GM21447 (cell line): ENCODE measurements at regions not wholly inside any gene's neighbourhood (a gene's known extent, or its start where the extent isn't known, plus 50 kb on each side); places are given as distances from the start of the nearest gene placed in this dataset.

Experiments
- ATAC-seq: cut with Tn5 transposase; IDR thresholded peaks from one replicate; pipeline ENCODE4 v1.9.1; 2021; ENCODE audit not compliant: unreplicated experiment

DNA sequence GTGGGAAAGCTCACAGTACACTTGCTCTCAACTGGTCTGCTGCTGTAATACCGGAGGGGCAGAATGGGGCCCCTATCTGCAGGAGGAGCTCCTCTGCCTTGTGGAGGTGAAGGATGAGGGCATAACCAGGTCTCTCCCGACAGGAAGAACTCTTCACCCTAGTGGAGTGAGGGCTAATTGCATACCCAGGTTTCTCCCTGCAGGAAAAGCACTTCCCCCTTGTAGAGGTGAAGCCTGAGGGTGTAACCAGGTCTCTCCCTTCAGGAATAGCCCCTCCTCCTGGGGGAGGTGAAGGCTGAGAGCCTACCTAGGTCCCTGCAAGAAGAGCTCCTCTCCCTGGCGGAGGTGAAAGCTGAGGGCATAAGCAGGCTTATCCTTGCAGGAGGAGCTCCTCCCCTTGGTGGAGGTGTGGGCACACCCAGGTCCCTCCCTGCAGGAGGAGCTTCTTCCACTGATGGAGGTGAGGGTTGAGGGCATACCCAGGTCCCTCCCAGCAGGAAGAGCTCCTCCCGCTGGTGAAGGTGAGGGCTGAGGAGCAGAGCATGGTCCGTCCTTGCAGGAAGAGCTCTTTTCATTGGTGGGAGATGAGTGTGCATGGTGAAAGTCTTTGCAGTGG, 954.1 kb downstream of the NLGN4Y start:
- ATAC-seq = no peak

DNA sequence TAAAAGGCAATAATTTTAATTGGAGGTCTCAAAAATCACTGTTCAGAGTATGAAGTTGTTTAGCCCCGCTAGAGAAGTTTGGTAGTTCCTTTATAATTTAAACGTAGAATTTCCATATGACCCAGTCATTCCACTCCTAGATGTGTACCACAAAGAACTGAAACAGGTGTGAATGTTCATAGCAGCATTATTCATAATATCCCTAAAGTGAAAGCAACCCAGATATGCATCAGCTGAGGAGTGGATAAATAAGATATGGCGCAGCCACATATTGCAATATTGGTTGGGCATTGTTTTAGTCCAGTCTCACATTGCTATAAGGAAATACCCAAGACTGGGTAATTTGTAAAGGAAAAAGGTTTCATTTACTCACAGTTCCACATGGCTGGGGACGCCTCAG, 976.2 kb downstream of the NLGN4Y start:
- ATAC-seq = no peak

DNA sequence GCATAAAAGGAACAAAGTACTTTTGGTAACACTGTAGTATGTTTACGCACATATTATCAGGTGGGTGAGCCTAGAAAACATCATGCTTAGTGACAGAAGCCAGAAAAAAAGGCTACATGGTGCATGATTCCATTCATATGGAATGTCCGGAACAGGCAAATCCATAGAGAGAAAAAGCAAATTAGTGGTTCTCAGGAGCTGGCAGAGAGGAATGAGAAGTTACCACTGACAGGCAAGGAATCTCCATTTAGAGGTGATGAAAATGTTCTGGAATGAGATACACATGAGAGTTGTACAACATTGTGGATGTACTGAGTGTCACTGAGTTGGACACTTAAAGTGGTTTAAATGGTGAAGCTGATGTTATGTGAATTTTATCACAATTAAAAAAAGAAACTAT, 976.9 kb downstream of the NLGN4Y start:
- ATAC-seq = no peak

DNA sequence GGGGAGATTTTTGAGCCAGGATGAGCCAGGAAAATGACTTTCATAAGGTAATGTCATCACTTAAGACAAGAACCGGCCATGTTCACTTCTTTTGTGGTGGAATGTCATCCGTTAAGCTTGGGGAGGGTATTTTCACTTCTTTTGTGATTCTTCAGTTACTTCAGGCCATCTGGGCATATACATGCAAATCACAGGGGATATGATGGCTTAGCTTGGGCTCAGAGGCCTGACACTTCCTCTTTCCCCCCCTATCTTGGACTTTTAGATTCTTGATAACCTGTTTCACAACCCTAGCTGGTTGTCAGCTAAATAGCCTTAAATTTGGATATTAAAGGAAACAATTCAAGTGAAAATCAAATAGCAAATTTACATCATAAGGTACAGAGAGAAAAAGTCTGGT, 986.0 kb downstream of the NLGN4Y start:
- ATAC-seq = no peak

DNA sequence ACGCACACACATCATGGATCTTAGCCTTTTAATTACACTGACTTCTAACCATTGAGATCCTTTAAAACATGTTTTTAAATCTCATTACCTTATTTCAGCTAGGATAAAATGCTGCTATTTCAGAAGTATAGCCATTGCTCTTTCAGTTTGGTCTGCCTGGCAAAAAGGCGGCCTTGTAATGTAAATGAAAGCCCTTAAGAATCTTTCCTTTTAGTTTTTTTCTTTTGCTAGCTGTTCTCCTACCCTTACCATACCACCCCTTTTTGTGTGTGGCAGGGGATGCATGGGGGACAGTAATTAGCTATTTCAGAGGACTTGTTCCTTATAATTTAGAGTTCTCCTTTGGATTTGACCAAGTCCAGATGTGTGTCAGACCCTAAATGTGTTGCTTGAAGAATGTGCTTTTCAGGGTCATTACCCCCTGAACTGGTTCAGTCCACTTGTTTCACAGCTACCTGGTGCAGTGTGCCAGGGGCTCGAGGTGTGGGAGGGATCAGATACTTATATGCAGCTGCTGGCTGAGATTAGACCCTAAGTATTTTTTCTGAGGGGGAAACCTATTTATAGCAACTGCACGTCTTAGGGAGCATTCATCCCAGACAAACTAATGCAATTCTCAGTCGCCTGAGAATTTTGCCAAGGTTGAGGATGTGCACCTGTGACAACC, 986.8 kb downstream of the NLGN4Y start:
- no peak for ATAC-seq

DNA sequence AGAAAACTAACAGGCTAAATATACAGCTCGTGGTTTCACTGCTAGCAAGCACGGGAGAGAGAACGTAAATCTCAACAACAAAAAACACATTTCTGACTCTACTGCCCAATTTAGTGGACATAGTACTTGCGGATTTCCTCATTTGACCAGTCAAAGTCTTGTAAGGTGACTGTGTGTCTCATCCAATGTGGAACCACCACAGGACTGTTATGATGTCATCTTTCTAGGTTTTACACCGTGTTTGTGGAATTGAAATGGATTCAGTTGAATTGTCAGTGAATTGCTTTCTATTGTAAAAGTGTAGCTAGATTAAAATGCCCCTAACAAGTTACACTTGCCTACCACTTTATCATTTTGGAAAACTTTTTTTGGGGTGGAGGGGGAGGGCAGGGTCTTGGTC, 1010.8 kb downstream of the NLGN4Y start:
- no peak for ATAC-seq

DNA sequence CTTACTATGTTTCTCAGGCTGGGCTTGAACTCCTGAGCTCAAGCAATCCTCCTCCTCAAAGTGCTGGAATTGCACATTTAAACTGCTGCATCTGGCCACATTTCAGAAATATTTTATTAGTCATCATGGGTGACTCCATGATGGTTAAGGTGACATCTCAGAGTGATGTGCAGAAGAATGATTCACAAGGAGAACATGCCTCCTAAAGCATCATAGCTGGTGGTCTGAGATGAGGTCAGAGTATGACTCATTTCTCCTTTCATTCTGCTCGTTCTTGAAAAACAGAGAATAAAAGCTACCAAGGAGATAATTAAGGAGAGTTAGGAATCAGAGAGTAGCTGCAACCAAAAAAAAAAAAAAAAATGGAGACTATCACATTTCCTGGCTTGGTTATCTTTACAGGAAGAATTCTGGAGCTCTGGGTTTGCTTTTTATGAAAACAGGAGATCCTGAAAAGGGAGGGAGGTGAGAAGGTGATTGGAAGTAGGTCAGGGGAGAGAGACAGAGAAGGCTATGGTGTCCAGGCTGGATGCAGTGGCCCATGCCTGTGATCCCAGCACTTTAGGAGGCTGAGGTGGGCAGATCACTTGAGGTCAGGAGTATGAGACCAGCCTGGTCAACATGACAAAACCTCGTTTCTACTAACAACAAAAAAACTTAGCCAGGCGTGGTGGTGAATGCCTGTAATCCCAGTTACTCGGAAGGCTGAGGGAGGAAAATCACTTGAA, 1011.6 kb downstream of the NLGN4Y start:
- no peak for ATAC-seq

DNA sequence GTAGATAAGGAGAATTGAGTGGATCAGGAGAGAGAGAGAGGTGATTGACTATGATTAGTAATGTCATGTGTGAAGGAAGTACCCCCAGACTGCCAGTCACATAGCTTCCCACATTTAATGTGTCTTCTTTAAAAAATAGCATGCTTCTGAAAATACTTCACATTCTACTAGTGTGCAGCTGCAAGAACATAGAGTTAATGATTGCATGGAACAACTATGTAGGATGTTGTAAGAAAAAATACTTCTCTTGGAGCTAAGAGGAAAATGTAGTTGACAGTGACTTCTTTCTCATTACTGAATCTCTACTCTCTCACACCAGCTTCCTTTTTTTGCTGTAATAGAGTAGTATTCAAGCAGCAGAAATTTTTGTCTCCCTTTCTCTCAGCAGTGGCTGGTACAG, 1016.2 kb downstream of the NLGN4Y start:
- no peak for ATAC-seq

DNA sequence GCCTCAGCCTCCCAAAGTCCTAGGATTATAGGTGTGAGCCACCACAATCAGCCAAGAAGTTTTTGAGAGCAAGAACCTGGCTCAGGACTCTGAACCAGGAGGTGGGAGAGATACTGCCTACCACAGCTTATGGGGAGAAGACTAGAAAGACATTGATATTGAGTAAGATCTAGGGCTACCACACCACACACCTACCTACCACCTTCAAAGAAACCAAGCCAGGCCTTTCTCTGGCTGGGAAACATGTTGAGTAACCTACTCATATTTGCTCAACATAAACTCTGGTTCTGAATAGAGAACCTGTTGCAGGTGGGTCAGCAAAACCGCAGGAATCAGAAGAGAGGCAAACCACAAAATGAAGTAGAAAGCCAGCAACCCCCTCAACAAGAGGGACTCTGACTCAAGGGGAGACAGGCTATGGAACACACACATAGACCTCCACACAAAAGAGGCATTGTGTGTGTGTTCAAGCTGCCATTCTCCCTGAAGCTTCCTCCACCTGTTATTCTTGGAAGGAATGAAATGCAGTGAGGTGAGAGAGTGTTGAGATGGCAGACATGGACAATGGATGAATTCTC, 1021.9 kb downstream of the NLGN4Y start:
- ATAC-seq = no peak

DNA sequence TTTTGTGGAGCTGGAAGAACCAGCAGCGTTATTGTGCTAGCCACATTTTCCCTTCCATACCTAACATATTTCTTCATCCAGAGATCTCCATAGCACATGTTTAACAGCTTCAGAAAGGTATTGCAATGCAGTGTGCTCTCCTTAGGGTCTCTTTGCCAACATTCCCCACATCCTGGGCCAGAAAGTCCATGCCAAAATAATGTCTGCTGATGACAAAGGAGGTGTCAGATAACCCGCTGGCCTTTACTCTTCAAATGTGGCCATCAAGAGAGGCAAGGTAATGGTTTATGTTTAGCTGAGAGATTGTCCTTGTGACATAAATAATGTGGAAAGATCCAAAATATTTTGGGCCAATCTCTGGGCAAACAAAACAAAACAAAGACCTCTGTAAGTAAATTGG, 1027.7 kb downstream of the NLGN4Y start:
- no peak for ATAC-seq

DNA sequence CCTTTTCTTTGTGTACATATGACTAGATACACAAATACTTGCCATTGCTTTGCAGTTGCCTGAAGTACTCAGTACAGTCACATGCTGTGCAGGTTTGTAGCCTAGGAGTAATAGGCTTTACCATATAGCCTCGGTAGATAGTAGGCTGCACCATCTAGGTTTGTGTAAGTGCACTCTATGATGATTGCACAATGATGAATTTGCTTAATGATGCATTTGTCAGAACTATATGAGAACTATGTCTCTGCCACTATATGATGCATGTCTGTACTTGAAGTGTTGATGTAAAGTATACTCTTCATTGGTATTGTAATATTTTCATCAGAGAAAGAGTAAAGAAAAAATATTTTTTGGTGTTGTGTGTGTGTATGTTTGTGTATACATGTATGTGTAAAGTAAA, 1030.7 kb downstream of the NLGN4Y start:
- no peak for ATAC-seq

DNA sequence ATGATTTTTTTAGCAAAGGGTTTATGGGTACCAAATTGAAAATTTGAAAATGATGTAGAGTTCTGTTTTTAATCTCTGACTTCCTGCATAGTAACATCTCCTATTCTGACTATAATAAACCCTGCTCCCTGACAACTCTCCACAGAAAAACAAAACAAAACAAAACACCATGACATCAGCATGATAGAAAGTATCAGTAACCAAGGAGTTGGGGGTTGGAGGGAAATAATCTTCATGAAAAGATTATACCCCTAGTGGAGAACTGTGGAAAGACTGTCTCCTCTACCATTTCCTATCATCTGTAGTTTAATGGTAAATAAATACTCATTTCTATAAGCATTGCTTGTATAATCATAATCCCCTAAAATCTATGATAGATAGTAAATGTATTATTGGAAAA, 1034.8 kb downstream of the NLGN4Y start:
- ATAC-seq = no peak

DNA sequence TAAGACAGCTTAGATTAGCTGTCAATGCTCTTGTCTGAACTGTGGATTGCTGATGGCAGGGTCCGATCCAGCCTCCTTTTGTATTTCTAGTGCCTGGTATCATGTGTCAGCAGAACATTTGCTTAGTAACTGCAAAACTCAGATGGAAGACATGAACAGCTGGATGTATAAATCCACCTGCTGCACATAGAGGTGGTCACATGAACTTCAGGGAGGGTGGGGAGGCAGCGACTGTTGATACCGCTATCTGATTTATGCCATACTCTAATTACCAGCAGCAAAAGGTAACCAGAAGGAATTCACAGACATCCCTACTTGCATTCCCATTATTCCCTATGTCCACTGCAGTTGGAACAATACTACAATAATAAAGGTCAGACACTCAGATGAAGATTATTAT, 1036.5 kb downstream of the NLGN4Y start:
- no peak for ATAC-seq

DNA sequence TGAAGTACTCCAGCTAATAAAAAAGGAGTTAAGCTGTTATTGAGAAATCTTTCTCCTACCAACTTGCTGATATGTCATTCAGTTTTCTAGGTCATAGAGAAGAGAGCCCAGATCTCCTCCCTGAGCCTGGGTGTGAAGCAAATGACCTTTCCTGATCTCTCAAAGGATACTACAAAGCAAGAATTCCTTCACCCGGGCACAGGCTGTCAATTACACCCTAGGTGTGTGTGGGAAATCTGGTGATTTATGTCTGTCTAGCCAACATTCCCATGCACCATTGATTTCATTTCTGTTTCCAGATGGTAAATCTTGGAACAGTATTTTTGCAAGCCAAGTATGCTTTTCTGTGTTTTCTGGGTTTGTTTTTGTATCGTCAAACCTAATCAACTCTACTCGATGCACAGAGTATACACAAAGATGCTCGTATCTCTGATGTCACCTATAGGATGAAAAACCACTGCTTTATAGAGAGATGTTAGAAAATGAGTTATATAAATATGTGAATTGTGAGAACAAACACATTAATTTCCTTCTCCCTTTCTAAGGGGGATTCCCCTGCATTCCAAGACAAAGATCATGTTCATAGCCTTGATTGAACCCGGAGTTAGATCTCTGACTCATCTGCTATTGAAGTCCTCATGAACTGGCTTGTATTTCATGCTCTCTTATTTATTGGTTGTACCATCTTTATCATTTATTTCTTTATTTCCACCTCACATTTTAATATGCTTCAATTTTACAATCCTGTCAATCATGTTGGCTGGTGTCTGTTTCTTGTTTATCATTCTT, 1037.4 kb downstream of the NLGN4Y start:
- no peak for ATAC-seq

DNA sequence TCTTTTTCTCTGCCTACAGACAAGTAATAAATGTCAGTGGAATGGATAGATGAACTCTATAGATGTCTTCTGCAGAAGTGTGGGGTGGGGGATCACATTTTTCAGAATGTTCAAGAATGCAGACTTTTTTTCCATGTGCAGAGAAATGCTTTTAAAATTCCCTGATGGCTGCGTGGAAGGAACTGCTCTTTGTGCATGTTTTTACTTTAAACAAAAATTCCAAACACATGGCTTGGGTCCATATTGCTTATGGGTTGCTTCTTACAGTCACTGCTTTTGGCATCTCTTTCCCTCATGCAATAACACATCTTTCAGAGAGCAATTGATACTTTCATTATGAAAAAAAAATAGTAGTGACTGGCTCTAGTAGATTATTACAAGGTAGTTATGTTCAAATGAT, 1053.6 kb downstream of the NLGN4Y start:
- no peak for ATAC-seq

DNA sequence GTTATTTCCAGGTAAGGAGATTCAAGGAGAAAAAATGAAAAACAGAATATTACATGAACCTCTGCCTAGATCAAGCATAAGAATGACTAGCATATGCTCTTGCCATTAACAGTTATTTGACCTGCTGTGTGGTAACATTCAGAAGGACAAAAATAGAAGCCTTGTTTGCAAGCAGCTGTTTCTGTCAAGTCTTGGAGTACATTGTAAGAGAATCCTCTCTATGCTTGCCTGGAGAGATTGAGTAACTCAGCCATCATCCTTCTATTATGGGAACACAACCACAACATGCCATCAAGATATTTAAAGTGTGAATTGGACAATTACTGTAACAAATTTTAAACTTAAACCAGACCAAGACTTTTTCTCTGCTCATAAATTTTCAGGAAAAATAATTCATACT, 1054.4 kb downstream of the NLGN4Y start:
- no peak for ATAC-seq

DNA sequence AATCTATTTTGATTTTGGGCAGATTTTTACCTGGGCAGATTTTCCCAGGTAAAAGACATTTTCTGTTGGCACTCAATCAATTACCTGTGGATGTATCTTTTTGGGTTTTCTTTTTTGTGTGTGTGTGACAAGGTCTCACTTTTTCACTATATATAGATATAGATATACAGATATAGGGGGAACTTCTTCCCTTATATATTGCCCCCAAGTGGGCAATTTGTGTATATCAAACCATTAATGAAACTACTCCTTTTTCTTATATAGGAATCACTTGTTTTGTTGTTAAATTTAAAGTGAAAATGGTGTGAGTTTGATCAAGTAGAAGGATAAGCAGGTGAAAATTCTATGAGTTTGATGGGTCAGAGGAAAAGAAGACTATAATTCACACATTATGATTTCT, 1054.9 kb downstream of the NLGN4Y start:
- ATAC-seq = no peak

DNA sequence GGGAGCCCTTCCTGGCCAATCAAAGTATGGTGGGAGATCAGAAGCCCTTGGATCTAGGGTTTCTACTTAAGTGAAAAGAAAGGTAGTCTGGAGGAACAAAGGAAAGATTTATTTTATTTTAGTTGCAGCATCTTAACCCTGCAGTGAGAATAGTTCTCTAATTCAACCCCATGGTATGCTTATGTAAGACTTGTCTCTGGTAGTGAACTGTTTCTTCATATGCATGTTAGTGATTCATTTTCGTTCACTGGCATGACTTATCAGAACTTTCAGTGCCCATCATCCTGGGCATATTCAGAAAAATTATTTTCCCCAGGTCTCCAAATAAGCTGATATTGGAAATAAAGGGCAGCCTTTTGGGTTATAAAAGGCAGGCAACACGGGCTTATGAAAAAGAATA, 1058.8 kb downstream of the NLGN4Y start:
- no peak for ATAC-seq

DNA sequence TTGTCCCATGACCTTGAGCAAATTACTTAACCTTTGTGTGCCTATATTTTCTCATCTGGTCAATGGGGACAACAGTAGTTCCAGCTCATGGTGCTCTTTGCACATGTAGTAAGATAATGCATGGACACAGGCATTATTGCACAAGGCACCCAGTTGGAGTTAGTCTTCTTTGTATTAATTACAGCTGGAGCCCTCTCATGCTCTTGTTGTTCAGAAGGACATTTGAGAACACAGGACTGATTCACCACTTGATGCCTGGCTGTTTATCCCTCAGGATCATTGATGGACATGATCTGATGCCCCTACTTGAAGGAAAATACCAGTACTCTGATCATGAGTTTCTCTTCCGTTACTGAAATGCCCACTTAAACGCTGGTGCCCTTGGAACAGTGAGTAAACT, 1068.6 kb downstream of the NLGN4Y start:
- ATAC-seq = no peak

DNA sequence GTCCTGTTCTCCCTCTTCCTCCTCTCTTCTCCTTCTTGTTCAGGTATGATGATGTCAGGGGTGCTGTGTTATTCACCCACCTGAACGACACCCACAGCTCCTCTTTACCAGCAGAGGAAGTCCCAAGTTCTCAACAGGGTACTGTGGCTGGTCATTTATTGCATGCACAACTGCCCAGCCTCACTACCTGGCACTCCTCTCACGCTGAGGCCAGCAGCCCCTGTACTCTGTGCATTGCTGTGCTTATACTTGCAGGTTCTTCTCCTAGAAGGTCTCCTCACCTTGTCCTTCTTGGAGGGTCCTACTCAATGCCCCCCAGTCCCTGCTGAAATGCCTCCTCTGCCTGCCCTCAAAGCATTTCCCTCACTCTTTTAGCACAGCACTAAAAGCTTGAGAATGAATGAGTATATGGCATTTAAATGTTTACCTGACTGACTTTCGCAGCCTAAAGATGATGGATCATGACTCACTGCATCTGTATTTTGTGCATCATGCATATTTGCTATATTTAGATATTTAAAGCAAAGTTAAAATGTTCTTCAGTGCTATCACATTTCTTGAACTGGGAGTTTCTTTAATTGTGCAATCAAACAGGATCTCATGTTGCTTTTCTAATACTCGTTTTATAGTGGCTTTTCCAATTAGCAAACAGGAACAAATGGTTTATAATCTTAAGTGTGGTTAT, 1069.3 kb downstream of the NLGN4Y start:
- ATAC-seq = no peak

DNA sequence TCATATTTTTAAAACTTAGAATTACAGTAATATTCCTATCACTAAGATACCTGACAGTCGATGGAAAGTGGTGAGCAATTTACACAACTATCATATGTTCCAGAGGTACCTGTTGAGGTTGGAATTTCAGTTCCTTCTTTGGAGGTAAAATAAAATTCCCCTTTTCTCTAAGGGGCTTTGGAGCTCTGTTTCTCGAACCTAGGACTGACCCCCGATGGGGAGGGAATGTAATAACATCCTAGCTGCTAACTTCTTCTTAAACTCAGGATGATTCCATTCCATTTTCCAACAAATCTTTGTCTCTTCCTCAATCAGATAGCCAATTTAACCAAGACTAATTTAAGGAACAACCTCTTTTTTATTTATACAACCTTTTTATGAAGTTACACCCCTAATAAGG, 1069.8 kb downstream of the NLGN4Y start:
- no peak for ATAC-seq
